GM23338 (cell line): ENCODE measurements at regions not wholly inside any gene's neighbourhood (a gene's known extent, or its start where the extent isn't known, plus 50 kb on each side); places are given as distances from the start of the nearest gene placed in this dataset.

Experiments
- ATAC-seq: fragments of 200-7000 bp; cut with Tn5 transposase; 3 replicates; pipeline ENCODE4 v1.9.1; 2020
- DNase-seq: peaks from one replicate; pipeline ENCODE4 v3.0.0-alpha.2; 2015; ENCODE audit warnings: low spot score
- H2AFZ ChIP-seq: fragments of 200-600 bp; sonication (generic); 2 replicates; pipeline ENCODE4 v1.8.0; 2016; ENCODE audit warnings: antibody characterized with exemption, mild to moderate bottlenecking, moderate library complexity
- H3F3A ChIP-seq: fragments of 200-600 bp; sonication (generic); replicated peaks from 2 replicates; pipeline ENCODE4 v1.8.0; 2017; ENCODE audit warnings: antibody characterized with exemption, mixed run types, low read depth
- H3K27ac ChIP-seq: fragments of 200-600 bp; sonication (generic); 2 replicates; pipeline ENCODE4 v1.6.1; 2016; ENCODE audit warnings: low read depth
- H3K27me3 ChIP-seq: fragments of 200-600 bp; sonication (generic); 2 replicates; pipeline ENCODE4 v1.8.0; 2016; ENCODE audit warnings: mild to moderate bottlenecking, mixed run types, moderate library complexity; ENCODE audit not compliant: insufficient read depth
- H3K36me3 ChIP-seq: fragments of 200-600 bp; sonication (generic); 2 replicates; pipeline ENCODE4 v1.8.0; 2016; ENCODE audit warnings: mild to moderate bottlenecking; ENCODE audit not compliant: insufficient read depth
- H3K4me1 ChIP-seq: fragments of 200-600 bp; sonication (generic); 2 replicates; pipeline ENCODE4 v1.8.0; 2016; ENCODE audit warnings: mild to moderate bottlenecking, moderate library complexity; ENCODE audit not compliant: insufficient read depth
- H3K4me2 ChIP-seq: fragments of 200-600 bp; sonication (generic); 2 replicates; pipeline ENCODE4 v1.7.1; 2017; ENCODE audit warnings: mixed run types
- H3K4me3 ChIP-seq: fragments of 200-600 bp; sonication (generic); 2 replicates; pipeline ENCODE4 v1.6.1; 2016; ENCODE audit warnings: mixed run types
- H3K79me2 ChIP-seq: fragments of 200-600 bp; sonication (generic); replicated peaks from 2 replicates; pipeline ENCODE4 v1.8.0; 2017; ENCODE audit warnings: mild to moderate bottlenecking; ENCODE audit not compliant: insufficient read depth
- H3K9me2 ChIP-seq: fragments of 200-600 bp; sonication (generic); 2 replicates; pipeline ENCODE4 v1.8.0; 2017; ENCODE audit not compliant: insufficient read depth
- H4K20me1 ChIP-seq: fragments of 200-600 bp; sonication (generic); replicated peaks from 2 replicates; pipeline ENCODE4 v1.8.0; 2017; ENCODE audit warnings: mild to moderate bottlenecking; ENCODE audit not compliant: insufficient read depth
- H3K27ac Mint-ChIP-seq: 2 replicates; pipeline ENCODE4 v1.8.0; 2020; ENCODE audit warnings: inconsistent platforms, mild to moderate bottlenecking, moderate library complexity, mixed read lengths
- H3K27me3 Mint-ChIP-seq: 3 replicates; pipeline ENCODE4 v1.8.0; 2022; ENCODE audit warnings: low read depth, mild to moderate bottlenecking, moderate library complexity, mixed read lengths, inconsistent platforms; ENCODE audit not compliant: insufficient read depth, poor library complexity
- H3K36me3 Mint-ChIP-seq: 3 replicates; pipeline ENCODE4 v1.8.0; 2021; ENCODE audit warnings: low read depth, mild to moderate bottlenecking, inconsistent platforms, moderate library complexity, mixed read lengths
- H3K4me1 Mint-ChIP-seq: 3 replicates; pipeline ENCODE4 v1.8.0; 2020; ENCODE audit warnings: mild to moderate bottlenecking, inconsistent platforms, mixed read lengths
- H3K4me3 Mint-ChIP-seq: 3 replicates; pipeline ENCODE4 v1.8.0; 2021; ENCODE audit warnings: moderate library complexity, mild to moderate bottlenecking, inconsistent platforms, mixed read lengths
- H3K9me3 Mint-ChIP-seq: 3 replicates; pipeline ENCODE4 v1.8.0; 2020; ENCODE audit warnings: moderate library complexity, mild to moderate bottlenecking, inconsistent platforms, mixed read lengths
- CREB1 ChIP-seq: fragments of 250-450 bp; sonication (Bioruptor Pico); IDR thresholded peaks from 2 replicates; pipeline ENCODE4 v1.5.0; 2020; ENCODE audit warnings: low read depth, mild to moderate bottlenecking, moderate library complexity
- CTCF ChIP-seq, 2 experiments: fragments of 200-600 bp in 1 of 2; sonication (generic) in 1 of 2; conservative IDR thresholded peaks; 2 replicates each; pipeline versions ENCODE4 v1.5.1 to v1.6.1; 2016 to 2017; ENCODE audit warnings: antibody characterized with exemption in 2 of 2, low read depth in 2 of 2, mild to moderate bottlenecking in 2 of 2, moderate library complexity in 1 of 2
- ETS1 ChIP-seq: IDR thresholded peaks from 2 replicates; pipeline ENCODE4 v1.6.1; 2016; ENCODE audit warnings: antibody characterized with exemption
- EZH2 ChIP-seq: fragments of 200-600 bp; sonication (generic); IDR thresholded peaks from one replicate; pipeline ENCODE4 v1.8.0; 2017; ENCODE audit warnings: antibody characterized with exemption, mild to moderate bottlenecking, low read depth; ENCODE audit not compliant: unreplicated experiment
- EZH2phosphoT487 ChIP-seq: fragments of 200-600 bp; sonication (generic); IDR thresholded peaks from one replicate; pipeline ENCODE4 v1.8.1; 2018; ENCODE audit warnings: antibody characterized with exemption; ENCODE audit not compliant: unreplicated experiment
- JUNB ChIP-seq: IDR thresholded peaks from one replicate; pipeline ENCODE4 v1.6.1; 2016; ENCODE audit warnings: antibody characterized with exemption; ENCODE audit not compliant: unreplicated experiment
- NANOG ChIP-seq: IDR thresholded peaks from 2 replicates; pipeline ENCODE4 v1.6.1; 2016; ENCODE audit warnings: antibody characterized with exemption, borderline replicate concordance
- POLR2AphosphoS5 ChIP-seq: IDR thresholded peaks from 2 replicates; pipeline ENCODE4 v1.6.1; 2016; ENCODE audit warnings: antibody characterized with exemption, low read depth
- REST ChIP-seq: IDR thresholded peaks from one replicate; pipeline ENCODE4 v1.6.1; 2018; ENCODE audit warnings: antibody characterized with exemption; ENCODE audit not compliant: unreplicated experiment
- STAT1 ChIP-seq: IDR thresholded peaks from one replicate; pipeline ENCODE4 v1.6.1; 2016; ENCODE audit warnings: antibody characterized with exemption; ENCODE audit not compliant: unreplicated experiment
- ZNF114 ChIP-seq: fragments of 250-450 bp; sonication (Bioruptor Pico); IDR thresholded peaks from 2 replicates; pipeline ENCODE4 v1.5.0; 2020; ENCODE audit warnings: mild to moderate bottlenecking, moderate library complexity
- ZNF331 ChIP-seq: fragments of 250-450 bp; sonication (Bioruptor Pico); IDR thresholded peaks from 2 replicates; pipeline ENCODE4 v1.5.0; 2020; ENCODE audit warnings: low read depth, mild to moderate bottlenecking, moderate library complexity
- ZNF462 ChIP-seq: fragments of 250-450 bp; sonication (Bioruptor Pico); IDR thresholded peaks from 2 replicates; pipeline ENCODE4 v1.5.0; 2020; ENCODE audit warnings: mild to moderate bottlenecking, moderate library complexity

GRCh38 chr1:95994643-95995042 lies 726.9 kb upstream of the PTBP2 start:
- Histone ChIP-seq H3F3A (no peaks in the 10 kb centered on the region), H3K79me2 (no peaks in the 10 kb centered on the region), H4K20me1 (no peaks in the 10 kb centered on the region), H3K9me2 (peaks cover 9% of the 10 kb centered on the region), H2AFZ (no peak overlapping the region), H3K4me1 (no peaks in the 10 kb centered on the region), H3K4me2 (no peak overlapping the region), H3K27me3 (no peaks in the 10 kb centered on the region), H3K36me3 (no peaks in the 10 kb centered on the region), H3K27ac (no peak overlapping the region), H3K4me3 (no peak overlapping the region)
- H3K9me3 Mint-ChIP-seq = peaks cover 18% of the 10 kb centered on the region; the same call in 2 of the 3 replicates
- H3K27me3 Mint-ChIP-seq = no peaks in the 10 kb centered on the region
- no peak overlapping the region for H3K27ac Mint-ChIP-seq
- H3K4me1 Mint-ChIP-seq = peaks cover 3% of the 10 kb centered on the region
- DNase-seq = no peak
- no peak overlapping the region for H3K4me3 Mint-ChIP-seq
- H3K36me3 Mint-ChIP-seq = peaks cover 28% of the 10 kb centered on the region; the same call in 2 of the 3 replicates
- TF ChIP-seq STAT1 (no peak), CREB1 (CRISPR knock-in tag) (no peak), ZNF462 (no peak), ZNF331 (CRISPR knock-in tag) (no peak), EZH2 (no peak), ETS1 (no peak), CTCF (conservative IDR thresholded peaks at IDR 0.05; ENCODE audit: low read depth in 2 of 2) (no peak), NANOG (no peak), POLR2AphosphoS5 (no peak), ZNF114 (CRISPR knock-in tag) (no peak), EZH2phosphoT487 (no peak), JUNB (no peak), REST (no peak)
- no peak for ATAC-seq
